MM.1S (cell line): ENCODE measurements at regions not wholly inside any gene's neighbourhood (a gene's known extent, or its start where the extent isn't known, plus 50 kb on each side); places are given as distances from the start of the nearest gene placed in this dataset.

Source experiments
- DNase-seq: peaks from one replicate; pipeline ENCODE4 v3.0.0-alpha.2; 2015
- H2AFZ ChIP-seq: fragments of 300-600 bp; sonication (generic); 2 replicates; pipeline ENCODE4 v1.6.0; 2016; ENCODE audit warnings: antibody characterized with exemption, low read length
- H3F3A ChIP-seq: fragments of 300-600 bp; sonication (generic); 2 replicates; pipeline ENCODE4 v1.6.1; 2016; ENCODE audit warnings: mild to moderate bottlenecking, antibody characterized with exemption, low read length, moderate library complexity, mixed read lengths; ENCODE audit not compliant: insufficient read depth
- H3K27ac ChIP-seq: fragments of 300-600 bp; sonication (generic); 2 replicates; pipeline ENCODE4 v1.5.1; 2016; ENCODE audit warnings: mild to moderate bottlenecking, low read length
- H3K27me3 ChIP-seq: fragments of 300-600 bp; sonication (generic); replicated peaks from 2 replicates; pipeline ENCODE4 v1.6.0; 2016; ENCODE audit warnings: low read length; ENCODE audit not compliant: insufficient read depth
- H3K36me3 ChIP-seq: fragments of 300-600 bp; sonication (generic); replicated peaks from 2 replicates; pipeline ENCODE4 v1.6.1; 2016; ENCODE audit warnings: mild to moderate bottlenecking, low read length, mixed read lengths; ENCODE audit not compliant: insufficient read depth
- H3K4me1 ChIP-seq: fragments of 300-600 bp; sonication (generic); 2 replicates; pipeline ENCODE4 v1.6.1; 2016; ENCODE audit warnings: low read length, mixed read lengths
- H3K4me2 ChIP-seq: fragments of 300-600 bp; sonication (generic); 2 replicates; pipeline ENCODE4 v1.6.0; 2016; ENCODE audit warnings: low read depth, low read length
- H3K4me3 ChIP-seq: fragments of 300-600 bp; sonication (generic); 2 replicates; pipeline ENCODE4 v1.5.1; 2016; ENCODE audit warnings: low read length, mixed read lengths
- H3K79me2 ChIP-seq: fragments of 300-600 bp; sonication (generic); 2 replicates; pipeline ENCODE4 v1.6.1; 2016; ENCODE audit warnings: mixed run types, low read length, mixed read lengths
- H3K9ac ChIP-seq: fragments of 300-600 bp; sonication (generic); 2 replicates; pipeline ENCODE4 v1.6.1; 2016; ENCODE audit warnings: low read length, mixed read lengths
- H3K9me2 ChIP-seq: fragments of 300-600 bp; sonication (generic); replicated peaks from 2 replicates; pipeline ENCODE4 v1.6.1; 2016; ENCODE audit warnings: mild to moderate bottlenecking, low read length, mixed read lengths; ENCODE audit not compliant: insufficient read depth
- H3K9me3 ChIP-seq: fragments of 300-600 bp; sonication (generic); replicated peaks from 2 replicates; pipeline ENCODE4 v1.6.1; 2016; ENCODE audit warnings: mild to moderate bottlenecking, low read length, mixed read lengths; ENCODE audit not compliant: insufficient read depth
- H4K20me1 ChIP-seq: fragments of 300-600 bp; sonication (generic); 2 replicates; pipeline ENCODE4 v1.6.1; 2016; ENCODE audit warnings: mild to moderate bottlenecking, low read length, moderate library complexity, mixed read lengths; ENCODE audit not compliant: insufficient read depth
- EZH2 ChIP-seq: fragments of 300-600 bp; sonication (generic); optimal IDR thresholded peaks from 2 replicates; pipeline ENCODE3; 2017; ENCODE audit warnings: low read depth, mild to moderate bottlenecking, antibody characterized with exemption, low read length, mixed read lengths
- EZH2phosphoT487 ChIP-seq: fragments of 300-600 bp; sonication (generic); IDR thresholded peaks from 2 replicates; pipeline ENCODE4 v1.6.1; 2018; ENCODE audit warnings: antibody characterized with exemption, low read length
- TF ChIP-seq, protein P1 (sequence below): fragments of 300-600 bp; sonication (generic); IDR thresholded peaks from 2 replicates; pipeline ENCODE4 v1.5.1; 2016; ENCODE audit warnings: antibody characterized with exemption, low read length, mixed read lengths

GRCh38 chr13:34542321-34542720, 399.7 kb upstream of the NBEA start:
- H2AFZ ChIP-seq = no peak overlapping the region
- H3K36me3 ChIP-seq = no peaks in the 10 kb centered on the region
- no peak for DNase-seq
- no peak overlapping the region for H3K4me3 ChIP-seq
- no peak overlapping the region for H3K4me2 ChIP-seq
- H3K27ac ChIP-seq = no peak overlapping the region
- TF ChIP-seq EZH2 (no peak), EZH2phosphoT487 (no peak)
- TF ChIP-seq, protein P1, sequence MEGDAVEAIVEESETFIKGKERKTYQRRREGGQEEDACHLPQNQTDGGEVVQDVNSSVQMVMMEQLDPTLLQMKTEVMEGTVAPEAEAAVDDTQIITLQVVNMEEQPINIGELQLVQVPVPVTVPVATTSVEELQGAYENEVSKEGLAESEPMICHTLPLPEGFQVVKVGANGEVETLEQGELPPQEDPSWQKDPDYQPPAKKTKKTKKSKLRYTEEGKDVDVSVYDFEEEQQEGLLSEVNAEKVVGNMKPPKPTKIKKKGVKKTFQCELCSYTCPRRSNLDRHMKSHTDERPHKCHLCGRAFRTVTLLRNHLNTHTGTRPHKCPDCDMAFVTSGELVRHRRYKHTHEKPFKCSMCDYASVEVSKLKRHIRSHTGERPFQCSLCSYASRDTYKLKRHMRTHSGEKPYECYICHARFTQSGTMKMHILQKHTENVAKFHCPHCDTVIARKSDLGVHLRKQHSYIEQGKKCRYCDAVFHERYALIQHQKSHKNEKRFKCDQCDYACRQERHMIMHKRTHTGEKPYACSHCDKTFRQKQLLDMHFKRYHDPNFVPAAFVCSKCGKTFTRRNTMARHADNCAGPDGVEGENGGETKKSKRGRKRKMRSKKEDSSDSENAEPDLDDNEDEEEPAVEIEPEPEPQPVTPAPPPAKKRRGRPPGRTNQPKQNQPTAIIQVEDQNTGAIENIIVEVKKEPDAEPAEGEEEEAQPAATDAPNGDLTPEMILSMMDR = no peak
- no peaks in the 10 kb centered on the region for H3K9me3 ChIP-seq
- H3K79me2 ChIP-seq = no peaks in the 10 kb centered on the region
- H3K4me1 ChIP-seq = no peaks in the 10 kb centered on the region
- no peak overlapping the region for H3K9ac ChIP-seq
- H3F3A ChIP-seq = no peaks in the 10 kb centered on the region
- H4K20me1 ChIP-seq = no peaks in the 10 kb centered on the region
- no peaks in the 10 kb centered on the region for H3K9me2 ChIP-seq
- no peaks in the 10 kb centered on the region for H3K27me3 ChIP-seq

DNA sequence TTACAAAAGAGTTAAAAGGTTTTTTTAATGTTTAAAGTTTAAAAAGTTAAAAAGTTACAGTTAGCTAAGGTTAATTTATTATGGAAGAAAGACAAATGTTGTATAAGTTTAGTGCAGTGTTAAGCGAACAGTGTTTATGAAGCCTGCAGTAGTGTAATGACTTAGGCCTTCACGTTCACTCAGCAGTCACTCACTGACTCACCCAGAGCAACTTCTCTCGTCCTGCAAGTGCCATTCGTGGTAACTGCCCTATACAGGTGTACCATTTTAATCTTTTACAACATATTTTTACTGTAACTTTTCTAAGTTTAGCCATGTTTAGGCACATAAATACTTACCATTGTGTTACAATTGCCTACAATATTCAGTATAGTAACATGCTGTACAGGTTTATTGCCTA, 398.2 kb upstream of the NBEA start:
- no peaks in the 10 kb centered on the region for H4K20me1 ChIP-seq
- no peaks in the 10 kb centered on the region for H3K27me3 ChIP-seq
- H3K9me3 ChIP-seq = no peaks in the 10 kb centered on the region
- no peak for DNase-seq
- H2AFZ ChIP-seq = no peak overlapping the region
- H3K4me3 ChIP-seq = no peak overlapping the region
- no peaks in the 10 kb centered on the region for H3K4me1 ChIP-seq
- no peak overlapping the region for H3K9ac ChIP-seq
- TF ChIP-seq, protein P1 = no peak
- TF ChIP-seq EZH2 = no peak
- no peak for TF ChIP-seq EZH2phosphoT487
- no peak overlapping the region for H3K4me2 ChIP-seq
- H3K79me2 ChIP-seq = no peaks in the 10 kb centered on the region
- H3K9me2 ChIP-seq = no peaks in the 10 kb centered on the region
- no peaks in the 10 kb centered on the region for H3F3A ChIP-seq
- H3K36me3 ChIP-seq = no peaks in the 10 kb centered on the region
- H3K27ac ChIP-seq = no peak overlapping the region

GRCh38 chr13:34545461-34545860, 396.6 kb upstream of the NBEA start:
- Histone ChIP-seq H3F3A (no peaks in the 10 kb centered on the region), H3K9ac (no peak overlapping the region), H2AFZ (no peak overlapping the region), H3K27ac (no peak overlapping the region), H3K79me2 (no peaks in the 10 kb centered on the region), H3K36me3 (no peaks in the 10 kb centered on the region), H3K4me1 (no peaks in the 10 kb centered on the region), H3K9me3 (no peaks in the 10 kb centered on the region), H3K27me3 (no peaks in the 10 kb centered on the region), H3K9me2 (no peaks in the 10 kb centered on the region), H3K4me2 (no peak overlapping the region), H3K4me3 (no peak overlapping the region), H4K20me1 (no peaks in the 10 kb centered on the region)
- no peak for TF ChIP-seq EZH2phosphoT487
- DNase-seq = no peak

DNA sequence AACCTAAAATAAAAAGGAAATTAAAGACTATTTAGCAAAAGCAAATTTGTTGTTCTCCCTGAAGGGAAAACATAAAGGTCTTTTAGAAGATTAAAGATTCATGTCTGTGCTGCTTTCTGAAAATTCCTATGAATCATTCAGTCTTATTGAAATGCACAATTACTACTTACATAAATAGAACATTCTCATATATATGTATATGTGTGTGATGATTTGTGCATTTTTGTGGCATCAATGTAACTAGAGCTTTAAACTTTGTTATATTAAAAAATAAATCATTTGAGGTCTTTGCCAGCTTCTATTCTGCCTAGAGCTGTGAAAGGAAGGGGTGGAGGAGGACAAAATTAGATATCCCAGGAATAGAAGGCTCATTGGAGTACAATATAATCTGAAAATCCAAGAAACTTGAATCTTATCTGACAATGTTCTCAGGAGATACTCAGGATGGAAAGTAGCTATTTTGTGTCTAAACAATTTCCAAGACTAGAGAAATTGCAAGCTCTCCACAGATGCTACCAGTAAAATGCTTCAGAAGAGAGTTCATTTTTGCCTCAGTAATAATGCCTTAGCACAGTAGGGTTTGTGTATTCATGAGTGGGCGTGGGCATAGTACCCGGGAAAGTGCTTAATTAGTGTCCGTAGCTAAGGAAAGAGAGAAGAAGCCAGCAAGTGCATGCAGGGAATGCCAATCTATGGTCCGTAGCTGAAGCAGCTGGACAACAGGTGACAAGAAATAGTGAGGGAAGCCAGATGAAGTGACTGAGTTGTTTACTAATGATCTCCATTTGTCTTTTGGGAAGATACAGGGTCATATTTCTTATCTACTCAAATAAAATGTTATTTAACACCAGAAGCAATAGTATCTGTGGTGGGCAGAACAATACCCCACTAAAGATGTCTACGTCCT, 395.5 kb upstream of the NBEA start:
- H3K79me2 ChIP-seq = no peaks in the 10 kb centered on the region
- no peaks in the 10 kb centered on the region for H3K27me3 ChIP-seq
- no peak overlapping the region for H3K27ac ChIP-seq
- H3F3A ChIP-seq = no peaks in the 10 kb centered on the region
- TF ChIP-seq, protein P1 = no peak
- TF ChIP-seq EZH2phosphoT487 (no peak), EZH2 (no peak)
- H3K4me2 ChIP-seq = no peak overlapping the region
- H3K4me3 ChIP-seq = no peak overlapping the region
- no peaks in the 10 kb centered on the region for H3K9me3 ChIP-seq
- no peak for DNase-seq
- no peaks in the 10 kb centered on the region for H3K4me1 ChIP-seq
- H3K9me2 ChIP-seq = no peaks in the 10 kb centered on the region
- H3K36me3 ChIP-seq = no peaks in the 10 kb centered on the region
- no peaks in the 10 kb centered on the region for H4K20me1 ChIP-seq
- no peak overlapping the region for H3K9ac ChIP-seq
- H2AFZ ChIP-seq = no peak overlapping the region
